Astrocyte of the spinal cord (primary cell): ENCODE measurements at regions not wholly inside any gene's neighbourhood (a gene's known extent, or its start where the extent isn't known, plus 50 kb on each side); places are given as distances from the start of the nearest gene placed in this dataset.

Experiments
- DNase-seq: peaks from one replicate; pipeline ENCODE4 v3.0.0; 2011; ENCODE audit warnings: low read depth, low spot score
- H3K4me3 ChIP-seq: 2 replicates; pipeline ENCODE4 v1.5.1; 2011; ENCODE audit warnings: low read depth, mild to moderate bottlenecking, low read length, moderate library complexity
- CTCF ChIP-seq: IDR thresholded peaks from 2 replicates; pipeline ENCODE4 v1.5.1; 2012; ENCODE audit warnings: low read depth, mild to moderate bottlenecking, low read length, inconsistent platforms
- in situ Hi-C: cut with HindIII; loops from 2 replicates; pipeline ENCODE4 v1.10.0; 2017; ENCODE audit warnings: low sequenced_read_pairs

GRCh38 chr20:54405540-54405939 lies 69.9 kb upstream of the DOK5 start:
- in situ Hi-C loops = no loop called here
- no peak for DNase-seq
- TF ChIP-seq CTCF = no peak
- H3K4me3 ChIP-seq = no peak overlapping the region

- no peak overlapping the region for H3K4me3 ChIP-seq
- TF ChIP-seq CTCF = no peak
- in situ Hi-C loops = no loop called here
- no peak for DNase-seq
Observed at GRCh38 chr20:54407459-54407858, 67.9 kb upstream of the DOK5 start.

- in situ Hi-C loops = no loop called here
- no peak for TF ChIP-seq CTCF
- no peak overlapping the region for H3K4me3 ChIP-seq
Observed at GRCh38 chr20:54415967-54416366, 59.4 kb upstream of the DOK5 start.

GRCh38 chr20:54416770-54417169 lies 58.6 kb upstream of the DOK5 start:
- no peak for DNase-seq
- H3K4me3 ChIP-seq = no peak overlapping the region
- TF ChIP-seq CTCF = no peak
- in situ Hi-C loops = no loop called here

More at GRCh38 chr20:54415967-54416366, 59.4 kb upstream of the DOK5 start:
- DNase-seq = no peak

GRCh38 chr20:54419531-54419930 lies 55.9 kb upstream of the DOK5 start:
- no peak for DNase-seq
- in situ Hi-C loops = no loop called here
- no peak for TF ChIP-seq CTCF
- H3K4me3 ChIP-seq = no peak overlapping the region
